Ovary (tissue), 3 donors: ENCODE measurements at regions not wholly inside any gene's neighbourhood (a gene's known extent, or its start where the extent isn't known, plus 50 kb on each side); places are given as distances from the start of the nearest gene placed in this dataset.

Experiments used
- CTCF ChIP-seq, 3 donors: fragments of 450-650 bp in 2 of 3; fragments of 200-600 bp in 1 of 3; IDR thresholded peaks; one replicate each; pipeline versions ENCODE4 v1.5.1 to v1.8.0; 2016 to 2022; ENCODE audit warnings: antibody characterized with exemption in 3 of 3, mild to moderate bottlenecking in 1 of 3
- EP300 ChIP-seq: sonication (generic); formaldehyde crosslinking; IDR thresholded peaks from one replicate; pipeline ENCODE4 v1.6.1; 2017; ENCODE audit warnings: antibody characterized with exemption
- POLR2A ChIP-seq: fragments of 450-650 bp; IDR thresholded peaks from one replicate; pipeline ENCODE4 v1.6.1; 2017; ENCODE audit warnings: antibody characterized with exemption, mild to moderate bottlenecking, moderate library complexity
- donor health status: DM: no; HTN: no; CAD: no.

GRCh38 chr15:62550106-62550505 lies 385.0 kb upstream of the C2CD4B start:
- TF ChIP-seq POLR2A (no peak), CTCF (IDR thresholded peaks at IDR 0.05) (no peak), EP300 (no peak)
